Inflammatory macrophage treated with lipopolysaccharide for 1 hour (primary cell): ENCODE measurements at regions not wholly inside any gene's neighbourhood (a gene's known extent, or its start where the extent isn't known, plus 50 kb on each side); places are given as distances from the start of the nearest gene placed in this dataset.

Experiments used
- DNase-seq, 2 donors: peaks; one replicate each; pipeline ENCODE4 v3.0.0-alpha.2; 2020 to 2022

DNA sequence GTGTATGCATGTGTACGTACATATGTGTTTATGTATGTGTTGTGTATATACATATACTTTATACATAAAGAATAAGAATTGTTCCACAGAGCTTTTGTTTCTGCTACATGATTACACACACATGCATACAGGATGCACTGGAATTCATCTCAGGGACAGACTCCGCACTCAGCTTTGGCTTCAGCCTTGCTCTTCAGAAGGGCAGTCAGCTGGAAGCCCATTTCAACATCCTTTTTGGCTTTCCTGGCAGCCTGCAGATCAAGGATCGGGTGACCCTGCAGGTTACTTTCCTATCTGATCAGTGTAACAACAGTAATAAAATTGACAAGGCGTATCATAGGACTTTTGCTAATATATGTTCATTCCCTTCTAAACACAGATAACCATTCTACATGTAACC is 144.1 kb upstream of the COPS8 start:
- no peak for DNase-seq

DNA sequence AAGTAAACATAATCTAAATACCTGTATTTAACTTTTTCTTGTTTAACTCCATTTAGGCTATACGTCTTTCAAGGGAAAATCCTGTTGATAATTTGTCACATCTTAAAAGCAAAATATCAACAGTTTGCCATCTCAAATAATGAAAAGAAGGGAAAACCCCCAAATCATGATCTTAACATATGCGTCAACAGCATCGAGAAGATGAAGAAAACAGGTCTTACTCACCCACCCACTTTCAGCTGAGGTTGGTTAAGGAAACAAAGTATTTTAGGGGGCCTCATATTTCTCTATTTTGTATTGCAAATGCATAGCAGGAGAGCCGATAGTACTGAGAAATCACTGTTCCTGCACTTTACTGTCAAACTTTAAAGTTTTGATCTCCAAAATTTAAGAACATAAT is 143.1 kb upstream of the COPS8 start:
- no peak for DNase-seq

DNA sequence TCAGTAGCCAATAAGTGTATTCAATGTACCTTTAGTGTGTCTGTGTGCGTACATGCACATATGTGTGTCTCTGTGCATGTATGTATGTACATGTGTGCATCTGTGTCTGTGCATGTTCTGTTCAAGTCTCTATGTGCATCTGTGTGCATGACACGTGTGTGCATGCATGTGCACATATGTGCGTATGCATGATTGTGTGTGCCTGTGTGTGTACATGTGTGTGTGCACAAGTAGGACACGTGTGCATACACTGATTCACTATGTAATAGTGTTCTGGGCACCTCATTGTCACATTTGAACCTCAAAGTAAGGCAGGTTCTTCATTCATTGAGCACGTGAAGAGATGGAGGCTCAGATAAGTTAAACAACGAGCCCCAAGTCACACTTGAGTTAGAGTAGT is 142.6 kb upstream of the COPS8 start:
- DNase-seq: no peak

DNA sequence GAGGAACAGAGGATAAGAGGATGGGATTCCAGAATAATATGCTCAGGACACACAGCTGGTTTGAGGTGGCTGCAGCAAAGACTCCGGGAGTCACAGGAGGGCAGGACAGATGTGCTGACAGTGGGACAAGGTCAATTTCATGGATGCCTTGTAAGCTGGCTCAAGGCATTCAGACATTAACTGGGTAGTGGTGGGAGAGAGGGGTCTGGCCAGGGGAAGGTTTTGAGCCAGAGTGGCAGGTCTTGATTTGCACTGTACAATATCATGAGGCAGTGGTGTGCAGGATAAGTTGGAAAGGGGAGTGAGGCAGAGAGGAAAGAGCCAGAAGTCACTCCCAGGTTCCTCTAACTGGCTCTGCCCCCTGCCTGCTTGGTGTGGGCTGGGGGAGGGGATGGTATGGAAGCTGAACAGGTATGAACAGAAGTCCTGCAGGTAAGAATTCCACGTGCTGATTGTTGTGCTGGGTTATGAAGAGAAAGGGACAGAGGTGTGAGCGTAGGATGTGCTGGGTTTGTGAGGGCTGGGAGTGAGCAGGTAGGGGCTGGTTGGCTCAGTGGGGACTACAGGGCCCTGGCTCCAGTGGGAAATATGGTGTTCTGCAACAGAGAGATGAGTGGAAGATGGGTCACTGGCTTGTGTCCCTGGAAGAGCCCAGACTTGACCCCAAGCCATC is 141.7 kb upstream of the COPS8 start:
- no peak for DNase-seq

DNA sequence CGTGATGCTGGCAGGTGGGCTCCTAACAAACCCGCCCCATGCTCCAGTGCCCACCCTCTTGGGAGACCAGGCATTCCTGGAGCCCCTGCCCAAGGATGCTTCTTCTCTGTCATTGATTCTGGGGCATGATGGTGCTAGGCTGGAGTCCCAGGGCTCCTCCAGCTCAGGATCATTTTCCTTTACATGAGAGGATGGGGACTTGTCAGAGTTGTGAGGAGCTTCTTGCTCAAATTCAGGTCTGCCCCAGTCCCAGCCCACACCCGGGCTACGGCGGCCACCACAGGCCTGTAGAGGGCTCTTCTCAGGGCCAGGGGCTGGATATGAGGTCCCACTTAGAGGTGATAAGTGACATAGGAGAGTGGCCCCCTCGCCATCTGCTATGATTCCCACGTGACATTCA is 141.1 kb upstream of the COPS8 start:
- no peak for DNase-seq

DNA sequence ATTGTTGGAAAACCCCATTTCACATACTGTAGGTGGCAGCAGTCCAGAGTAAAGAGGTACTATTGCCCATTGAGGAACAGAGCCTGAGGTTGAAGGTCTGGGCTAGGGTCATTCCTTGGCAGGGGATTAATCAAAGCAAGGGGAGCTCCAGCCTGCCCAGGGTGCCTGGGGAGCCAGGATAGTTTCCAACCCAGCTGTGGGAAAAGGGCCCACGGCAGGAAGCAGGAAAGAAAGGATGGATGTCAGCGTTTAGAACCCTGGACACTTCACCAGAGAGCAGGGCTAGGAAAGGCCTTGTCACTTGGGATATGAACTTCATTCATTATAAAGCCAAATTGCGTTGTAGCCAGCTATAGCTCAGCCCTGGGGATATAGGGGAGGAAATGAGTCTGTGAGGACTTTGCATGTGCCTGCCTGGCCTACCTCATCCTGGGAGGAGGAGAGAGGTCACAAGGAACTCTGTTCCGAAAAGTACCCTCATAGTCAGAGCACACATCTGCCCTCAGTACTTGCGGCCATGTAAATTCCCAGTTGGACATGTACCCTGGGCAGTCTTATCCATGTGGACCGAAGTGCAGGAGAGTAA is 140.2 kb upstream of the COPS8 start:
- DNase-seq: no peak

DNA sequence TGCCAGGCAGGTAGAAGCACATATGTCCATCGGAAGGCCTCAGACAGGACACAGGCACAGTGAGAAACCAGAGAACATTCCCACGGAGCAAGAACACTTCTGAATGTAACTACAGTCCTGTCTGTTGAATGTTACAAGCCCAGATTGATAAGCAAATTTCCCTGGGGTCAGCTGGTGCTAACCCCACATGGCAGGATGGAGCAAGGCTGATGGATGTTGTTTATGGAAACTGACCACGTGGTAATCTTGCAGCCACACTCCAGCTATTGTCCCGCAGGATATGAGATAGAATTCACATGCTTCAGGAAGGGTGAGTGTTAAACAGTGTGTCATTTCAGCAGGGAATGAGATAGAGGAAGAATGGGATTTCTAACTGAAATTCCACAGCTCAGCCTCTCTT is 138.8 kb upstream of the COPS8 start:
- no peak for DNase-seq

DNA sequence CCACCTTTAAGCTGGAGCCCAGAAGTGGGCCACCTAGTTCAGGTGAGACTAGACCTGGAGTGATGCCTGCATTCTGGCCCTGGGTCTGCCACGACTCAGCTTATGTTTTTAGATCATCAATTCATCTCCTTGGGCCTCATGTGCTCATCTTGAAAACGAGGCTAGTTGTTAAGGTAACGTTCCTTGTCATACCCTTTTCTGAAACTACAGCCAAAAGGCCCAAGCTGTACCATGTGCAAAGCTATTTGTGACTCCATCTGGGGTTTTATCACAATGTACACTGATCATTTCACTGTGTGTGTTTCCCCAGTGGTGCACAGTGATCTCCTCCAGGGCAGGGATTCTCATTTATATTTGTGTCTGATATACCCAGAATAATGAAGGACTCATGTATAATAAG is 138.4 kb upstream of the COPS8 start:
- DNase-seq: no peak

DNA sequence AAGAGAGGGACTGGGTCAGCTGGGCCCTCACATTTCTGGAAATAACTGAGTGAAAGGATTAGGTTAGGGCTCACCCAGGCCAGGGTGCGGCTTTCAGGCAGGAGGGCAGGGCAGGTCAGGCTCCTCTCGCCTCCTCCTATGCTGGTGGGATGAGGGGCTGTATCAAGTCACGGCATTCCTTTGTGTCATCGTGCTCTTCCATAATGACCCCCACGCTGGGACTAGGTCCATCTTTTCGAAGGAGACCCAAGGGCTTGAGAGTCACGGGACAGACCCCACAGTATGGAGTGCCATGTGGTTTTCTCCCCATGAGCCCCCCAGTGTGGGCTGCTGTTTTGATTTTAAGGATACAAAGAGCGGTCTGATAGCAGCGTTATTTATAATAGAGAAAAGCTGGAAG is 137.8 kb upstream of the COPS8 start:
- DNase-seq: no peak

DNA sequence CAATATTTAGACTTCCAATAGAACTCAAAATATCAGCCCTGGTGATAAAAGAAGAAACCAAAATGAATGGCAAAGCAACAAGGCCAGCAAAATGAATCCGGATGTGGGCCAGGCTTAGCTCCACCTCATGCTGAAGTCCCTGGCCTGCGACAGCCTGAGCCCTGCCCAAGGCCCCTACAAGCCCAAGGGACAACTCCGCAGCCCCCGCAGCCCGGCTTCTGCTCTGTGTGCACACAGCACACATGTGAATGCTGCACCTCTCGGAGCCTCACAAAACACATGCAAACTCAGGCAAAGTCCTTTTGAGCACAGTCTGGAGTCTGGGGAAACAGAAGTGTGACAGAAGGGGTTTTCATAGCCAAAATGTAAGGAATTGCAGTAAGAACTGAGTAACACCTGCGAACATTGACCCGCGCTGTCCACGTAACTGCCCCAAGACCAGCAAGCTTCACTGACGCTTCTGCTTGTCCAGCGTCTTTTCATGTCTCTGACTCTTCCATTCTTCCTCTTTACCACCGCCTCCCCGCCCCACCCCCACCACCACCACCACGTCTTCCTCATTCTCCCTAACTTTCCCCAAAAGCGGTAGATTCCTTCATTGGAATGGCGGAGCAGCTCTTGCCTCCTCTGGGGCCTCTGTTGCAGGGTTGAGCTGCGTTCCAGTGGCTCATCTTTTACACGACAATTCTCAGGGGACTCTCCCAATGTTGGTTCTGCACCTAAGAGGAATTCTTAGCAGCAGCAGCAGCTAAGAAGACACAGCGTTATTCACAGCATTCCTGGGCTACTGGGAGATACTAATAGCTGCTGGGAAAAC is 136.4 kb upstream of the COPS8 start:
- no peak for DNase-seq

DNA sequence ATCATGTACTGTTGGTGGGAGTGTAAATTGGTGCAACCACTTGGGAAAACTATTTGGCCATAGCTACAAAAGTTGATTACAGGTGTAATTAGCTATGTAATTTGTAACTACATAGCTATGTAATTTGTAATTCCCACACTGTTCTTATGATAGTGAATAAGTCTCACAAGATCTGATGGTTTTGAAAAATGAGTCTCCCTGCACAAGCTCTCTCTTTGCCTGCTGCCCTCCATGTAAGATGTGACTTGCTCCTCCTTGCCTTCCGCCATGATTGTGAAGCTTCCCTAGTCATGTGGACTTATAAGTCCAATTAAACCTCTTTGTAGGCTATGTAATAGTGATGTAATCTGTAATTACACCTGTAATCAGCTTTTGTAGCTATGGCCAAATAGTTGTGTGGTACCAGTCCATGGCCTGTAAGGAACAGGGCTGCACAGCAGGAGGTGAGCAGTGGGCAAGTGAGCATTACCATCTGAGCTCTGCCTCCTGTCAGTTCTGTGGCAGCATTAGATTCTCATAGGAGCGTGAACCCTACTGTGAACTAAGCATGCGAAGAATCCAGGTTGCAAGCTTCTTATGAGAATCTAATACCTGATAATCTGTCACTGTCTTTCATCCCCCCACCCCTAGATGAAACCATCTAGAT is 133.7 kb upstream of the COPS8 start:
- no peak for DNase-seq

DNA sequence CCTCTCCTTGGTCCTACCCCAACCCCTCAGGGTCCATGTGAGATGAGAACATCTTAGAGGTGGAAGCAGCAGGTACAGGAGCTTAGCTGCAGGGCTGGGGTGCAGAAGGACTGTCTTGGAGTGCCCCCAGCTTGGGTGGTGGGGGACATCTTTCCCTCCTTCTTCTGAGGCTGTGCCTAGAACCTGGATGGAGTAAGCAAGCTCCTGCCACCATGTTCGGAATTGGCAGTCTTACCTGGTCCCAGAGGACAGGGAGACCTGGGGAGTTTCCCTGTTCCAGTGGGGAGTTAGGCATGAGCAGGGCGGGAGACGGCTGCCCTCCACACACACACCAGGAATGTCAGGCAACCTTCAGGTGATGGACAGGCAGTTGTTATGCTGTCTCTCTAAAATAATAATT is 131.0 kb upstream of the COPS8 start:
- no peak for DNase-seq

DNA sequence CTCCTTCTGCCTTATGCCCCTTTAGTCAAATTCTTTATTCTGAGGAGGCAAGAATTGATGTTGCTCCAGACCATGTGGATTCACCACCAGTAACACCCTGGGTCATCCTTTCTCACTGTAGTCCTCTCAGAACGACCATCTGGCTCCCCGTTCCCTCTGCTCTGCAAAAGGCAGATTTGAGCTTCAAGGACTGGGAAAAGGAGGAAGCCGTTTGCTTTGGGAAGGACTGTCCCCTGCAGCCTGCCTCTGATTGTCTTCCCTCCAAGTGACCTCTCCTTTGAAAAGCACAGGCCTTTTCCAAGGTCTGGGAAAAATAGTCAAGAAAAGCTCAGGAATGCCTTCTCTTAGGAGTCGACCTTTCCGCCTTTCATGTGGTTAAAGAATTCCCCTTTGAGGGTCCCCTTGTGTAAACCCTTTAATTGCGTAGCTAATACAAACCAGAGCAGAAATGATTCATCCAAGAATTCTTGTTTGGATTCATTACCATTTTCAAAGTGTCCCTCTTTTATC is 130.1 kb upstream of the COPS8 start:
- DNase-seq: no peak

DNA sequence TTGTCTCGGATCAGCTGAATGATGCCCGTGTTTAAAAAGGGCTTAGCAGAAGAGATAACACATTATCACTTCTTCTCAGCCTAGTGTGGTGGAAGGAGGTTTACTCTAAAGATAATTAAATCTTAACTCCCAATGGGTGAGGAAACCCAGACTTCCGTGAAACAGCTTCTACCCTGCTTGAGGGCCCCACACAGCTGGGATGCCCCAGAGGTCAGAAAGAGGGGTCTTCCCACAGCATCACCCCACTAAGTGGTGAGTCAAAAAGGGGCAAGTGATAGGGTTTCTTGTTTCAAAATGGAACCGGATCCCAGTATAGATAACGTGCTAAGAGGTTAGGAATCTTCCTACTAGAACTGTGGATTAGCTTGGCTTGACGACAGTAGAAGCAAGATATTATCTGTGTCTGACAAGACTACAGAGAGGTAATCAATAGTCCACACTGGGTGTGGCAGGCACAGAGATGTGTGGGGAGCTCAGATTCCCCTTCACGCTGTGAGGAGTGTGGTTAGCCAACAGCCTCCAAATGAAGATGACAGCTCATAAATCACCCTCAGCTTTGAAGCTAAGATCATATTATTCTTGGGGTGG is 129.6 kb upstream of the COPS8 start:
- DNase-seq: no peak

DNA sequence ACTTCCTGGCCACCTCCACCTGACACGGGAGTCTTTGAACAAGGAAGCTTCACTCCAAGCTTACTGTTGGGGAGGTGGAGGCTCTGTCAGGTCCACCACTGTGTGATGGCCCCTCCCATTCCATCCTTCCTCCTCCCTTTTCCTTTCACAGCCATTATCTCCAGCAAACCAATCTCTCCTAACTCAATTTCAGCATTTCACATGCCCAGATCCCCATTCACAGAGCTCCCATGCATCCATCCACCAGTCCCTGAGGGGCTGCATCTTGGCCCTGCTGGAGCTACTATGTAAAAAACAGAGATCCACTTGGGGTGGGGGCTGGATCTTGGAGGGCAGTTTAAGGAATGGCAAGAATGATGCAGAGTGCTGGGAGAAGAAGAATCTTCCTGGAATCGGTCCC is 129.0 kb upstream of the COPS8 start:
- no peak for DNase-seq

DNA sequence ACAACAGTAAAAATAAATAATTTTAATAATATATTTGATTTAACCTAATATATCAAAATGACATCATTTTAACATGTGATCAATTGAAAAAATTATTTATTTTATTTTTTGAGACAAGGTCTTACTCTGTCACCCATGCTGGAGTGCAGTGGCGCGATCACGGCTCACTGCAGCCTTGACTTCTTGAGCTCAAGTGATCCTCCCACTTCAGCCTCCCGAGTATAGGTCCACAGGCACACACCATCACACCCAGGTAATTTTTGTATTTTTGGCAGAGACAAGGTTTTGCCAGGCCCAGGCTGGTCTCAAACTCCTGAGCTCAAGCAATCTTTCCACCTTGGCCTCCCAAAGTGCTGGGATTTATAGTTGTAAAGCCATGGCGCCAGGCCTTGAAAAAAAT is 126.7 kb upstream of the COPS8 start:
- no peak for DNase-seq

DNA sequence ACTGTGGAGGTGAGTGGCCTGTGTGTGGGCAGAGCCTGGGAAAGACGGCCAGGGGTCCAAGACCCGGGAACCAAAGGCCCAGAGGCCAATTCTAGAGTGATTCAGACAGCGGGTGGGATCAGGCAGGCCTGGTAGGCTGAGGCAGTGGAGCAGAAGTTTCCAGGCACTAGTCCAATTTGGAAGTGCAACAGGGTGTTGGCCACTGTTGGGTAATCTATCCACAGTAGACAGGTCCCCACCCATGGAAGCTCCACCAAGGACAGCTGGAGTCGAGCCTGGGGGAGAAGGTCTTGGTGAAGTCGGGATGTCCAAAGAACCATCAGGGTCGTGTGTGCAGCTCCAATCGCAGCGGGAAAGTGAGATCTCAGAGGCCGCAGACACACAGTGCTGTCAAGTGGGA is 125.8 kb upstream of the COPS8 start:
- DNase-seq: no peak

DNA sequence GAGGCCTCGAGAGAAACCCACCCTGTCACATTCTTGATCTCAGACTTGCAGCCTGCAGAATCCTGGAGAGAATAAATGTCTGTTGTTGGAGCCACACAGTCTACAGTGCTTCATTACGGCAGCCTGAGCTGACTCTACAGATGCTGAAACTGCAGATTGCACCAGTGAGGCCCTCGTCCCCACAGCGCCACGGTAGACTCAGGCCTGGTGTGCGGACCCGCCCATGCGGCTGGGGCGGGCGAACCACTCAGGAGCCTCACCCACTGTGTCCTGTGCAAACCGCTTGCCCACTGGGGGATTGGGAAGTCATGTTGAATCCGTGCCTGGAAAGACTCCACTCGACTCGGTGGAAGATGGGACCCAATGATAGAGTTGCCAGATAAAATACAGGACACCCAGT is 125.2 kb upstream of the COPS8 start:
- DNase-seq: no peak

DNA sequence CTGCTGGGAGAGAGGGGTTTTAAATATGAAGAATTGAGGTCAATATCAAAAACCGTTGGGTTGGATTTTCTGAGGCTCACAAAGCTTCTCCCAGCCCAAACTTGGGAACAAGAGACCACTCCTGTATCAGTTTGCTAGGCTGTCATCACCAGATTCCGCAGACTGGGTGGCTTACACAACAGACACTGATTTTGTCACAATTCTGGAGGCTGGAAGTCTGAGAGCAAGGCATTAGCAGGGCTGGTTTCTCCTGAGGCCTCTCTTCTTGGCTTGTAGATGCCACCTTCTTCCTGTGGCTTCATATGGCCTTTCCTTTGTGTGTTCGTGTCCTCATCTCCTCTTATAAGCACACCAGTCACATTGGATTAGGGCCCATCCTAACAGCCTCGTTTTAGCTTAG is 122.9 kb upstream of the COPS8 start:
- no peak for DNase-seq

DNA sequence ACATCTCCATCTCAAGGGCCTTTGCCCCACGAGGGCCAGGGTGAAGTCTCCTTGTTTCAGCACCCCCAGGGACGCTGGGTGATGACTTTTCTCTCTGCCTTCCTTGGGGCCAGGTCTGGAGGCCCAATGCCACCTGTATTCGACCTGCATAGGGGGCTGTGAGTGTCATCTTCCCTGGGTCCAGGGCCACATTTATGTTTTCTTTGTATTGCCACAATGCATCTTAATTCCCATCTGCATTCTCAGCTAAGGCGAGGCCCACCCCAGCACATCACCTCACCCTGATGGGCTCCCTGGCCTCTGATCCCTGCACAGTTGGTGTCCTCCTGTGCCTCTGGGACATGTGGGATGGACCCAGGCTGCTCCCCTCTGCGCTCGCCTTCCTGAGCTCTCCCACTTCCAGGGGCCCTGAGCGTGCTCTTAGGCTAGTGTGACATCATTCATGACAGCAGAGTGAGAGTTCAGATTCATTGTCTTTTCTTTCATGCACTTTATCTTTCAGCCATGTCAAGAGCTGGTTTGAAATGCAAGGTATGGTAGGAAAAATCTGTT is 122.0 kb upstream of the COPS8 start:
- no peak for DNase-seq

DNA sequence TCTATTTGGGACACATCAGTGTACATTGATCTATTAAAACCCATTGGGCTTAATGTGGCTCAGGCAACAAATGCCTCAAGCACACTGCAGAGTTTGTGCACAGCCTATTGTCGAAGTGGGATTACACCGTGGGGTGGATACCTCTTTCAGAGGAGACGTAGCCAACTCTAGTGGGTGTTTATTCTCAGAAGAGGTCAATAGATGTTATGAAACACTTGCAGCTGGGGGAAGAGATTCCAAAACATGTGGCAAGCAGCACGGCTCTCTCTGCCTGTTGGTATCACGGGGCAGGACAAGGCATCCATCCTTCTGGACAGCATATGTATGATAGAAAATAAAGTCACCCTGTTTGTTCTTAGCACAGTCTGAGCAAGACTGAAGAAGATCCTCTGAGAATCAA is 121.4 kb upstream of the COPS8 start:
- no peak for DNase-seq

DNA sequence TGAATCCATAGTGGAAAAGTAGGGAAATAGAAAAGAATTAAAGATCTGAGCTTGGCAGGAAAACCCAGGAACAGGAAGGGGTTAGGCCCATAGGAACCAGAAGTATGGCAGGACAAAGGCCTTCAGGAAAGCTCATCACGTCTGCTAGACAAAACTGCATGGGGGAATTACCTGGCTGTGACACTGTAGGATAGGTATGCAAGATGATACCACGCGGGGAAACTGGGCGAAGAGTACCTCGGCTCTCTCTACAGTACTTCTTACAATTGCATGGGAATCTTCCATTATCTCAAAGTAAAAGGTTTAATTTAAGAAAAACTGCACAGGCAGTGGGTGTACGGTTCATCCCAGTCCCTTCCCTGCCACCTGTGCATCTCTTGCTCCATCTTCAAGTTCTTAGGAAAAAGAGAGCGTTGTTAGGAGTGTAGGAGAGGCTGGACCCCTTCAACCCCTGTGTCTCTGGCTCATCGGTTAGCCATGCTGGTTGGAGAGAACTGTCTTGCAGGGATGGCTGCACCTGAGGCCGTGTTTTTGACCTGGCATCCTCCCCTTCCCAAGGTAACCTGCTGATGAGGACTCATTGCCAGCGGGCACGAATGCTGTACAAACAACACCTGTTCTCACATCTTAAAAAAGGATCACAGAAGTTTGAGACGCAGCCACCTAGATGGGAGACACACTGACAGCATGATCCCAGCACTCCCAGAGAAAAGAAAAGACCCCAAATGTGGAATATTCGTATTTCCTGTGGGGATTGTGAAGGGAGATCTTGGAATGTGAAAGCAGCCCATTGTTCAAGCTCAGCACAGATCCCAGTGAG is 120.5 kb upstream of the COPS8 start:
- DNase-seq: no peak
